Mesenchymal stem cell (in vitro differentiated cells and primary cell): ENCODE measurements at regions not wholly inside any gene's neighbourhood (a gene's known extent, or its start where the extent isn't known, plus 50 kb on each side); places are given as distances from the start of the nearest gene placed in this dataset.

Experiments
- DNase-seq: peaks from one replicate; pipeline ENCODE4 v3.0.0-alpha.2; 2013
- H2AFZ ChIP-seq: one replicate; pipeline ENCODE4 v1.6.1; 2013; ENCODE audit warnings: low read depth, mild to moderate bottlenecking, control low read depth, inconsistent platforms, low read length, moderate library complexity
- H2AK5ac ChIP-seq: 2 replicates; pipeline ENCODE4 v1.6.1; 2013; ENCODE audit warnings: low read length, moderate library complexity, mild to moderate bottlenecking, inconsistent platforms; ENCODE audit not compliant: severe bottlenecking
- H2BK120ac ChIP-seq: one replicate; pipeline ENCODE4 v1.6.1; 2013; ENCODE audit warnings: low read depth, mild to moderate bottlenecking, inconsistent platforms, low read length, moderate library complexity
- H2BK12ac ChIP-seq, 2 experiments: one replicate each; pipeline ENCODE4 v1.6.1; 2013; ENCODE audit warnings: inconsistent platforms in 2 of 2, low read length in 2 of 2, mild to moderate bottlenecking in 2 of 2, moderate library complexity in 2 of 2, control low read depth in 1 of 2
- H2BK15ac ChIP-seq: one replicate; pipeline ENCODE4 v1.6.1; 2013; ENCODE audit warnings: mild to moderate bottlenecking, low read depth, inconsistent platforms; ENCODE audit not compliant: poor library complexity, severe bottlenecking
- H2BK5ac ChIP-seq: 2 replicates; pipeline ENCODE4 v1.6.1; 2013; ENCODE audit warnings: low read depth, mild to moderate bottlenecking, low read length, control low read depth, inconsistent platforms; ENCODE audit not compliant: poor library complexity, severe bottlenecking
- H3K14ac ChIP-seq, 2 experiments: one replicate each; pipeline ENCODE4 v1.6.1; 2013; ENCODE audit warnings: inconsistent platforms in 2 of 2, low read length in 2 of 2, control low read depth in 1 of 2, mild to moderate bottlenecking in 1 of 2, moderate library complexity in 1 of 2
- H3K18ac ChIP-seq, 2 experiments: one replicate each; pipeline ENCODE4 v1.6.1; 2013; ENCODE audit warnings: inconsistent platforms in 2 of 2, low read length in 2 of 2, control low read depth in 1 of 2, low read depth in 1 of 2, mild to moderate bottlenecking in 1 of 2
- H3K23ac ChIP-seq, 2 experiments: one replicate each; pipeline ENCODE4 v1.6.1; 2013; ENCODE audit warnings: inconsistent platforms in 2 of 2, low read length in 2 of 2, mild to moderate bottlenecking in 2 of 2, moderate library complexity in 2 of 2, control low read depth in 1 of 2
- H3K27ac ChIP-seq: 2 replicates; pipeline ENCODE4 v1.5.1; 2013; ENCODE audit warnings: mild to moderate bottlenecking, moderate library complexity, low read length, control low read depth, inconsistent platforms; ENCODE audit not compliant: poor library complexity, severe bottlenecking
- H3K27me3 ChIP-seq, 2 experiments: 2 replicates each; pipeline versions ENCODE4 v1.6.1 to v1.7.0; 2013; ENCODE audit warnings: low read length in 2 of 2, mild to moderate bottlenecking in 2 of 2, moderate library complexity in 2 of 2, control low read depth in 1 of 2, inconsistent platforms in 1 of 2; ENCODE audit not compliant: control insufficient read depth in 1 of 2, insufficient read depth in 1 of 2
- H3K36me3 ChIP-seq, 2 experiments: 2 replicates each; pipeline versions ENCODE4 v1.6.1 to v1.7.0; 2013; ENCODE audit warnings: low read length in 2 of 2, control low read depth in 1 of 2, inconsistent platforms in 1 of 2, low read depth in 1 of 2, mild to moderate bottlenecking in 1 of 2; ENCODE audit not compliant: insufficient read depth in 2 of 2, control insufficient read depth in 1 of 2
- H3K4ac ChIP-seq, 2 experiments: one replicate each; pipeline ENCODE4 v1.6.1; 2013; ENCODE audit warnings: inconsistent platforms in 2 of 2, low read length in 2 of 2, mild to moderate bottlenecking in 2 of 2, moderate library complexity in 2 of 2, control low read depth in 1 of 2, low read depth in 1 of 2
- H3K4me1 ChIP-seq: 2 replicates; pipeline ENCODE4 v1.6.1; 2013; ENCODE audit warnings: low read depth, low read length, control low read depth; ENCODE audit not compliant: control insufficient read depth, insufficient read depth
- H3K4me2 ChIP-seq: 2 replicates; pipeline ENCODE4 v1.6.1; 2013; ENCODE audit warnings: low read length, mild to moderate bottlenecking, inconsistent platforms; ENCODE audit not compliant: poor library complexity, severe bottlenecking
- H3K4me3 ChIP-seq, 2 experiments: 2 replicates each; pipeline versions ENCODE4 v1.5.1 to v1.7.0; 2013; ENCODE audit warnings: low read length in 2 of 2, mild to moderate bottlenecking in 2 of 2, control low read depth in 1 of 2, low read depth in 1 of 2; ENCODE audit not compliant: insufficient read depth in 1 of 2
- H3K79me1 ChIP-seq: replicated peaks from 2 replicates; pipeline ENCODE4 v1.6.1; 2013; ENCODE audit warnings: mild to moderate bottlenecking, control low read depth, low read length, inconsistent platforms; ENCODE audit not compliant: poor library complexity, severe bottlenecking
- H3K9ac ChIP-seq: 2 replicates; pipeline ENCODE4 v1.7.0; 2013; ENCODE audit warnings: mild to moderate bottlenecking, low read length, moderate library complexity
- H3K9me3 ChIP-seq: 2 replicates; pipeline ENCODE4 v1.7.0; 2013; ENCODE audit warnings: mild to moderate bottlenecking, low read length; ENCODE audit not compliant: control insufficient read depth
- H4K8ac ChIP-seq: one replicate; pipeline ENCODE4 v1.6.1; 2013; ENCODE audit warnings: inconsistent platforms, mild to moderate bottlenecking, low read length, moderate library complexity
- H4K91ac ChIP-seq: one replicate; pipeline ENCODE4 v1.6.1; 2013; ENCODE audit warnings: mild to moderate bottlenecking, low read length, inconsistent platforms
- WGBS: methylation state at CpG from one replicate; pipeline ENCODE4 v1.1.7; 2013; ENCODE audit warnings: mixed read lengths; 5-methylcytosine and 5-hydroxymethylcytosine counted together

DNA sequence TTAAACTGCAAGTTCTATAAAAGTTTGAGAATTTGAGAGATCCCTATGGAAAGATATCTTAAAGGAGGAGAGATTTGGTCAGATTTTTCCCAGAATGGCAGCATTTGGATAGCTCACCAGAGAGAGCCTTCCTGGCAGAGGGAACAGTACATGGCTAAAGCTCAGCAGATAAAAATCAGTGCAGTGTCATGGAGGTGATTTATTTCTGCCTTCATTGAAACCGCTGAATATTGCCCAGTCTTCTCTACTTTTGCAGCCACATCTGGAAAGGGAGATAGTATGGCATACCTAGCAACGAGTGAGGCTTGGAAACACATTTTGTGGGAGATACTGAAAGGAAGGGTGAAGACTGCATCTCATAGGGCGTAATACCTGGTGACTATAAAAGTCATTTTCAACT, 155.2 kb downstream of the RFC3 start:
- H3K9ac ChIP-seq = no peak overlapping the region

DNA sequence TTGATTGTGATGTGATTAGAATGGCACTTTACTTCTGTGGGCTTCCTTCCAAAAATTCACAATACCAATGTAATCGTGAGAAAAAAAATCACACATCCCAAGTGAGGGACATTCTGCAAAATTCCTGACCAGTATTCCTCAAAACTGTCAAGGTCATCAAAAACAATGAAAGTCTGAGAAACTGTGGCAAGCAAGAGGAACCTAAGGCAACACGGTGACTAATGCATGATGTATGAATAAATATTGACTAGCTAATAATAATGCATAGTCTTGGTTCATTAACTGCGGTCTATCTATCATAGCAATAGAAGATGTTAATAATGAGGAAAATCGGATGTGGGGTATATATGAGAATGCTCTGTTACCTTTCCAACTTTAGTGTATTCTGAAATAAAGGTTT, 159.0 kb downstream of the RFC3 start:
- no peak for DNase-seq
- H4K8ac ChIP-seq = no peak overlapping the region
- no peak overlapping the region for H2BK12ac ChIP-seq
- H2BK120ac ChIP-seq = no peak overlapping the region
- no peak overlapping the region for H3K4ac ChIP-seq
- no peak overlapping the region for H2AK5ac ChIP-seq
- WGBS = 83% methylated on average over 2 of the region's 4 CpGs
- no peaks in the 10 kb centered on the region for H3K79me1 ChIP-seq
- H3K27me3 ChIP-seq = no peaks in the 10 kb centered on the region
- H3K9ac ChIP-seq = no peak overlapping the region
- no peak overlapping the region for H3K4me2 ChIP-seq
- no peak overlapping the region for H2BK15ac ChIP-seq
- H3K4me3 ChIP-seq = no peak overlapping the region
- no peak overlapping the region for H3K27ac ChIP-seq
- no peak overlapping the region for H3K23ac ChIP-seq
- H2BK5ac ChIP-seq = no peak overlapping the region
- no peak overlapping the region for H4K91ac ChIP-seq
- H3K18ac ChIP-seq = no peak overlapping the region
- no peak overlapping the region for H2AFZ ChIP-seq
- no peaks in the 10 kb centered on the region for H3K9me3 ChIP-seq
- H3K4me1 ChIP-seq = no peaks in the 10 kb centered on the region
- H3K14ac ChIP-seq = no peak overlapping the region
- H3K36me3 ChIP-seq = no peaks in the 10 kb centered on the region

More for the DNA sequence above, 155.2 kb downstream of the RFC3 start:
- Histone ChIP-seq H3K23ac (no peak overlapping the region), H3K4me1 (no peaks in the 10 kb centered on the region), H2BK15ac (no peak overlapping the region), H2AFZ (no peak overlapping the region), H3K4me3 (no peak overlapping the region), H3K9me3 (no peaks in the 10 kb centered on the region), H3K79me1 (no peaks in the 10 kb centered on the region), H2BK120ac (no peak overlapping the region), H4K8ac (no peak overlapping the region), H2BK12ac (no peak overlapping the region), H3K18ac (no peak overlapping the region), H2AK5ac (no peak overlapping the region), H3K36me3 (no peaks in the 10 kb centered on the region), H3K14ac (no peak overlapping the region), H3K4me2 (no peak overlapping the region), H4K91ac (no peak overlapping the region), H3K4ac (no peak overlapping the region), H3K27ac (no peak overlapping the region), H3K27me3 (no peaks in the 10 kb centered on the region), H2BK5ac (no peak overlapping the region)
- DNase-seq = no peak
- WGBS = 77% methylated on average over 3 of the region's 3 CpGs

DNA sequence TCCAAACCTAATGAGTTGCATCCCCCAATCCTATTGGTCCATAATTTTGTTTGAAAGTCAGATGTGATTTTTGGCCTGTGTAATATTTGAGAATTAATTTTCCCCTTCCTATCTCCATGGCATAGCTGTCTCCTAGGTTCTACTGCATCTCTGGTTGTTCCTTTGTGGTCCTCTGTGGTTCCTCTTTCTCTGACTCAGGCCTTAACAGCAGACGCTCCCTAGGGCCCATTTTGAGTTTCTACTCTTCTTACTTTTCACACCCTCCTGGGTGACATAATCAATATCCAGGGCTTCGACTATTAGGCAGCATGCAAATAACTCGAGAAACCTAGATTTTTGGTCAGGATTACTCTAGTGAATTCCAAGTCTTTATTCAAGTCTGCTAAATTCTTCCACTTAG, 160.7 kb downstream of the RFC3 start:
- Histone ChIP-seq H2BK15ac (no peak overlapping the region), H2BK12ac (no peak overlapping the region), H3K27me3 (no peaks in the 10 kb centered on the region), H2BK120ac (no peak overlapping the region), H2AK5ac (no peak overlapping the region), H3K18ac (no peak overlapping the region), H3K27ac (no peak overlapping the region), H3K14ac (no peak overlapping the region), H2AFZ (no peak overlapping the region), H3K4ac (no peak overlapping the region), H3K23ac (no peak overlapping the region), H3K4me1 (no peaks in the 10 kb centered on the region), H3K9me3 (no peaks in the 10 kb centered on the region), H3K36me3 (no peaks in the 10 kb centered on the region), H3K4me3 (no peak overlapping the region), H4K8ac (no peak overlapping the region), H3K4me2 (no peak overlapping the region), H2BK5ac (no peak overlapping the region), H3K9ac (no peak overlapping the region), H3K79me1 (no peaks in the 10 kb centered on the region), H4K91ac (no peak overlapping the region)
- 81% methylated on average over 3 of the region's 3 CpGs for WGBS
- DNase-seq = no peak

DNA sequence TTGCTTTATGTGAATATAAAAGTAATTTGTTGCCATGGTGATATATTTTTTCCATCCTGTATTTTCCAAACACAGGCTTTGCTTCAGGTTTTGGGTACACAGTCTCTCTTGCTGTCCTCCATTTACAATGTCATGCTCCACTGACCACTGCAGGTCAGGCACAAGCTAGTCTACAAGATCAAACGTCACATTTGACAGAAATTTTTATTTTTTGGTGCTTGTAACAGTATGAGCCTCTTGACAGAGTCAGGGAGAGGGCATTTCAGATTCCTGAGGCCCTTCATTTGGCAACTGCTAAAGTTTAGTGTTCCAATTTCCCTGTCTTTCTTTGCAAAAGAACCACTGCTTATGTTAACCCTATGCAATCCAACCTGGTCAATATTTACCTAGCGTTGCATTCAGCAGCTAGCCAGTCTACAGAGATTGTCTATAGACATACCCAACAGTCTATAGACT, 175.0 kb downstream of the RFC3 start:
- Histone ChIP-seq H3K9ac (no peak overlapping the region), H4K8ac (no peak overlapping the region)

More for the DNA sequence above, 175.0 kb downstream of the RFC3 start:
- no peak overlapping the region for H3K23ac ChIP-seq
- no peak overlapping the region for H2AK5ac ChIP-seq
- no peak overlapping the region for H3K4me3 ChIP-seq
- H3K4ac ChIP-seq = no peak overlapping the region
- H4K91ac ChIP-seq = no peak overlapping the region
- H3K14ac ChIP-seq = no peak overlapping the region
- no peak overlapping the region for H3K27ac ChIP-seq
- no peaks in the 10 kb centered on the region for H3K9me3 ChIP-seq
- no peaks in the 10 kb centered on the region for H3K79me1 ChIP-seq
- H3K4me1 ChIP-seq = no peaks in the 10 kb centered on the region
- H3K18ac ChIP-seq = no peak overlapping the region
- H3K27me3 ChIP-seq = no peaks in the 10 kb centered on the region
- H2BK12ac ChIP-seq = no peak overlapping the region
- no peak overlapping the region for H2BK120ac ChIP-seq
- no peak overlapping the region for H2BK5ac ChIP-seq
- H2BK15ac ChIP-seq = no peak overlapping the region
- DNase-seq = no peak
- no peak overlapping the region for H2AFZ ChIP-seq
- H3K36me3 ChIP-seq = no peaks in the 10 kb centered on the region
- WGBS = 90% methylated on average over 2 of the region's 2 CpGs
- no peak overlapping the region for H3K4me2 ChIP-seq
